ENCODE measurements at regions not wholly inside any gene's neighbourhood (a gene's known extent, or its start where the extent isn't known, plus 50 kb on each side); places are given as distances from the start of the nearest gene placed in this dataset.

- no peaks in the 10 kb centered on the region for H3K27me3 ChIP-seq (ENCODE audit: insufficient read depth, low read length)
- no peak overlapping the region for H3K4me3 ChIP-seq (ENCODE audit: insufficient read depth, low read length)
- no peaks in the 10 kb centered on the region for H3K79me2 ChIP-seq (ENCODE audit: insufficient read depth, low read length)
- no peaks in the 10 kb centered on the region for H3K9me3 ChIP-seq (ENCODE audit: low read depth, low read length)
- no peaks in the 10 kb centered on the region for H3K36me3 ChIP-seq (ENCODE audit: insufficient read depth, low read length)
- no peaks in the 10 kb centered on the region for H3K4me1 ChIP-seq (ENCODE audit: insufficient read depth, low read length)
- H2AFZ ChIP-seq (ENCODE audit: low read length) = no peak overlapping the region
- H3K4me2 ChIP-seq (ENCODE audit: insufficient read depth, low read length) = no peak overlapping the region
- no peak for TF ChIP-seq CTCF (IDR thresholded peaks at IDR 0.05; ENCODE audit: extremely low read depth, low read depth, low read length)
- no peak for DNase-seq (ENCODE audit: insufficient read length, low spot score, missing footprints)
- H4K20me1 ChIP-seq (ENCODE audit: insufficient read depth, low read length) = no peaks in the 10 kb centered on the region
- no peak overlapping the region for H3K27ac ChIP-seq (ENCODE audit: low read depth, low read length)
Measured at GRCh38 chr2:211113334-211114175, 557.2 kb downstream of the CPS1 start.

DNA sequence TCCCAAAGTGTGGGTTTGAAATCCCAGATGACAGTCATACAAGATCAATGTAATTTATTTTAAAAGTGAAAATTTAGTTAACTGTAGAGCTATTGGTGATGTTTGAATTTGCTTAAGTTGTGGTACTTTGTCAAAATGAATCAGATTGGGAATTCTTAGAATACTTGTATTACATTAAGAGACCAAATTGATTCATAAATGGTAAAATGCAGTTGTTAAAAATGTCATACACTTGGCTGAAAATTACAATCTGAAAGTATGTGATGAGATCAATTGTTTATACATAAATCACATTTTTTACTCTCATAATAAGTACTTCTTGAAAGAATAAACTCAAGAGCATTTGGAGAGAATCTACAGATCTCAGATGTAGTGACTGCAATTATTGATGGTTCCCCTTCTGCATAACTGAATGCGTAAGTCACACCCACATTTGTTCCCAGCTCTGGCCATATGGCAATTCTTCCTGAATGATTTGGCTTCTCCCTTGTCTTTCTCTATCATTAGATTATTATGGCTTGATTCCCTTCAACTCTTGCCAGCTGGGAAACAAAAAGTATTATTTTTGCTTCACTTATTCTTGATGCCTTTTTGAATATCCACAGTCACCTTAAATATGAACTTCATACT is 558.5 kb downstream of the CPS1 start:
- TF ChIP-seq CTCF (IDR thresholded peaks at IDR 0.05; ENCODE audit: extremely low read depth, low read depth, low read length) = no peak

DNA sequence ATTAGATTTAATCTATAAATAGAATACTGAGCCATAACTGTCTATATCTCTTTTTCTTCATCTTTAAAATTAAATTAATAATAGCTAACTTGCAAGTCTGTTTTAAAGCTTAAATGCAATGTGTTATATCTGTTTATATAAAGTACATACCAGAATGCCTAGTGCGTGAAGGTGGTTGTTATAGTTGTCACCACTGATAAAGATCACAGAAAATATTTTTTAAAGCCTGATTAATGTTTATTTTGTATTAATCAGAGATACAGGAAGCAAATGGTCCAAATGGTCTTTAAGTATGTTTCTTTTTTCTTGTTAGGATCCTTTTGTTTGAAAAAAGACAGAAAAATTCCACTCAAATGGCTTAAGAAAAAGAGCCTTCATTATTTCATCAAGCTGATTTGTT is 560.6 kb downstream of the CPS1 start:
- no peaks in the 10 kb centered on the region for H3K27me3 ChIP-seq (ENCODE audit: insufficient read depth, low read length)
- no peak overlapping the region for H2AFZ ChIP-seq (ENCODE audit: low read length)
- H3K9me3 ChIP-seq (ENCODE audit: low read depth, low read length) = no peaks in the 10 kb centered on the region
- DNase-seq (ENCODE audit: insufficient read length, low spot score, missing footprints) = no peak
- no peak overlapping the region for H3K27ac ChIP-seq (ENCODE audit: low read depth, low read length)
- no peak overlapping the region for H3K4me3 ChIP-seq (ENCODE audit: insufficient read depth, low read length)
- H4K20me1 ChIP-seq (ENCODE audit: insufficient read depth, low read length) = no peaks in the 10 kb centered on the region
- H3K79me2 ChIP-seq (ENCODE audit: insufficient read depth, low read length) = no peaks in the 10 kb centered on the region
- H3K36me3 ChIP-seq (ENCODE audit: insufficient read depth, low read length) = no peaks in the 10 kb centered on the region
- H3K4me2 ChIP-seq (ENCODE audit: insufficient read depth, low read length) = no peak overlapping the region
- no peak for TF ChIP-seq CTCF (IDR thresholded peaks at IDR 0.05; ENCODE audit: extremely low read depth, low read depth, low read length)
- no peaks in the 10 kb centered on the region for H3K4me1 ChIP-seq (ENCODE audit: insufficient read depth, low read length)

More for the DNA sequence above, 558.5 kb downstream of the CPS1 start:
- H3K9me3 ChIP-seq (ENCODE audit: low read depth, low read length) = no peaks in the 10 kb centered on the region
- no peak overlapping the region for H2AFZ ChIP-seq (ENCODE audit: low read length)
- no peak overlapping the region for H3K27ac ChIP-seq (ENCODE audit: low read depth, low read length)
- H3K4me2 ChIP-seq (ENCODE audit: insufficient read depth, low read length) = no peak overlapping the region
- H3K4me3 ChIP-seq (ENCODE audit: insufficient read depth, low read length) = no peak overlapping the region
- no peaks in the 10 kb centered on the region for H3K36me3 ChIP-seq (ENCODE audit: insufficient read depth, low read length)
- H3K4me1 ChIP-seq (ENCODE audit: insufficient read depth, low read length) = no peaks in the 10 kb centered on the region
- no peaks in the 10 kb centered on the region for H3K27me3 ChIP-seq (ENCODE audit: insufficient read depth, low read length)
- DNase-seq (ENCODE audit: insufficient read length, low spot score, missing footprints) = no peak
- no peaks in the 10 kb centered on the region for H3K79me2 ChIP-seq (ENCODE audit: insufficient read depth, low read length)
- H4K20me1 ChIP-seq (ENCODE audit: insufficient read depth, low read length) = no peaks in the 10 kb centered on the region

DNA sequence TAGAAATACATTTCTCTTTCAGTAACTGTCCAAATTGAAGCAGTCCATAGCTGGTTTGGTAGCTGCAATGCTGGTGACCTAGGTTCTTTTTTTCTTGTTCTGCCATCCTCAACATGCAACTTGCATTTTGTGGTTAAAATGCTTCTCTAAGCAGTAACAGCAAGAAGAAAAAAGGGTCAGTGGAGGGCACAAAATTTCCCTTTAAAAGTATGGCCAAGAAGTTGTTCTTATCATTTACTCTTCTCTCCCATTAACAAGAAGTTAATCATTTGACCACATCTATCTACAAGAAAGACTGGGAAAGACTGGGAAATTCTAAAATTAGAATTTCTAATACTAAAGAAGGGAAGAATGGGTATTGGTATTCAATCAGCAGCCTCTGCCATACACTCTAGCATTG is 569.9 kb downstream of the CPS1 start:
- Histone ChIP-seq H3K4me3 (ENCODE audit: insufficient read depth, low read length) (no peak overlapping the region), H3K79me2 (ENCODE audit: insufficient read depth, low read length) (no peaks in the 10 kb centered on the region), H3K4me2 (ENCODE audit: insufficient read depth, low read length) (no peak overlapping the region), H3K9me3 (ENCODE audit: low read depth, low read length) (no peaks in the 10 kb centered on the region), H4K20me1 (ENCODE audit: insufficient read depth, low read length) (no peaks in the 10 kb centered on the region), H3K27ac (ENCODE audit: low read depth, low read length) (no peak overlapping the region), H2AFZ (ENCODE audit: low read length) (no peak overlapping the region), H3K4me1 (ENCODE audit: insufficient read depth, low read length) (no peaks in the 10 kb centered on the region), H3K36me3 (ENCODE audit: insufficient read depth, low read length) (no peaks in the 10 kb centered on the region), H3K27me3 (ENCODE audit: insufficient read depth, low read length) (no peaks in the 10 kb centered on the region)
- no peak for DNase-seq (ENCODE audit: insufficient read length, low spot score, missing footprints)
- TF ChIP-seq CTCF (IDR thresholded peaks at IDR 0.05; ENCODE audit: extremely low read depth, low read depth, low read length) = no peak

Measured in osteoblast (primary cell).